ENCODE measurements at regions not wholly inside any gene's neighbourhood (a gene's known extent, or its start where the extent isn't known, plus 50 kb on each side); places are given as distances from the start of the nearest gene placed in this dataset.

GRCh38 chr17:73813201-73813600 lies 169.0 kb upstream of the SDK2 start:
- no peak for DNase-seq (ENCODE audit: low read depth in 2 of 2)

DNA sequence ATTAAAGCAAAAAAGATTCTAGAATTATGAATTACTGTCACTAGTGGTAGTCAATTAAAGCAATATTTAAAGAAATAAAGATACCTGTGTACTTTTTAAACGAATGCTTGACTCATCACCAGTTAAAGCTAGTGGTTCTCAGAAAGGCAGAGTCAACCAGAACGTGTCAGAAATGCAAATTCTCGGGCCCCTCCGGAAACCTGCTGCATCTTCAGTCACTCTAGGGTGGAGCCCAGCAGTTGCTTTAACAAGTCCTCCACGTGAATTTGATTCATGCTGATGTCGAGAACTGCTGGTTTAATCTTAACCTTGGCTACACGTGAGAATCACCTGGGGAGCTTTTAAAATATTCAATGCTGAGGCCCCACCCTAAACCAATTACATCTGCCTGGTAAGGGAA lies 169.8 kb upstream of the SDK2 start:
- no peak for DNase-seq (ENCODE audit: low read depth in 2 of 2)

DNA sequence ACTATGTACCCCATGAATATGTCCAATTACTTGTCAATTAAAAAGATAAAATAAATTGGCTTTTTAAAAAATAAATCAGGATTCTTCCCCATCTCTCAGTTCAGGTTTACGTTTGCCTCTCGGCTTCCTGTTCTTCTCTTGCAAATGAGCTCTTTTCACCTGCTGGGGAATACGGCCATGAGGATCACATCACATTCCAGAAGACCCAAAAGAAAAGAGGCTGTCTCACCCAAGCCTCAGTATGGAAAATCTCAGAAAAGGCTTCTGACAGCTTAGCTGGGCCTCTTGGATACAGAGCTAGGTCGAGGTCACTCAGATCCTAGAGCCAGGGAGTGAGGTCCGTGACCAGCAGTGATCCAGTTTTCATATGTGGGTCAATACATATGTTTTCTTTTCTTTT lies 171.2 kb upstream of the SDK2 start:
- no peak for DNase-seq (ENCODE audit: low read depth in 2 of 2)

DNA sequence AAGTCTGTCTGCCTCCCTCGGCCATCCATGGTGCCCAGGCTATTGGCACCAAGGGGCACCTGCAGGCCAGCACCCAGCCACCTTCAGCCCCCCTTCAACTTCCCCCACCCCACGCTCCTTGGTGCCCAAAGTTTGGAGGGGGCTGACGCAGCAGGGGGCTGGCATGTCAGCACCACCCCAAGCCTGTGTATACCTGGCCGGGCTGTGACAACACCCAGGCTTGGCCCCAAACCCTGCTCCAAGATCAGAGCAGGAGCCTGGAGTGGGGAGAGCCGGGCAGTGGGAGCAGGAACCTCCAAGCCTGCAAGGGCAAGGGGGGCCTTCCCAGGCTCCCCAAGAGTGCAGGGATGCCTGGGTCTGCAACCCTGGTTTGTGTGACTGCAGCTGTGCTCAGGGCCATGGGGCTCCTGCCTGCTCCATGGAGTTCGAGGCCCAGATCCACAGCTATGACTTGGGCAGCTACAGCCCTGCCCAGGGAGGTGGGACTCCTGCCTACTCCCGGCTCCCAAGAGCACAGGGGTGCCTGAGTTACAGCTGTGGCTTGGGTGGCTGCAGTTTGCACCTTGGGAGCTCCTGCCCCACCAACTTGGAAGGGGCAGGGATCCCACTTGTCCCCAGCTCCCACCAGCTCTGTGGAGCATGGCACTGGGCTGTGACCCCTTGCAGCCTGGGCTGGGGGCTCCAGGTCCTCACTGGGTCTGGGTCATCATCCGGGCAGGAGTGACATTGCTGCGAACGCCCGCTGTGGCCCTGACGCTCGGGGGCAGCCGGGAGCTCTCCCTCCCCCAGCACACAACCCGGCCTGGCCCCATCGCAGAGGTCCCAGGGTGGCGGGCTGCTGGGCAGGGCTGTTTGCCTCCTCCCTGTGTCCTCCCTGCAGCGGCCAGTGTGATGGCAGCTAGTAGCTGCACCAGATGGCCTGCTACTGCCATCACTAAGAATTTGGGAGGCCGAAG lies 175.5 kb upstream of the SDK2 start:
- DNase-seq (ENCODE audit: low read depth in 2 of 2), result no peak

- DNase-seq (ENCODE audit: low read depth in 2 of 2), result no peak
Observed at GRCh38 chr17:73820686-73821448, 176.6 kb upstream of the SDK2 start.

GRCh38 chr17:73821665-73822064 lies 177.4 kb upstream of the SDK2 start:
- no peak for DNase-seq (ENCODE audit: low read depth in 2 of 2)

DNA sequence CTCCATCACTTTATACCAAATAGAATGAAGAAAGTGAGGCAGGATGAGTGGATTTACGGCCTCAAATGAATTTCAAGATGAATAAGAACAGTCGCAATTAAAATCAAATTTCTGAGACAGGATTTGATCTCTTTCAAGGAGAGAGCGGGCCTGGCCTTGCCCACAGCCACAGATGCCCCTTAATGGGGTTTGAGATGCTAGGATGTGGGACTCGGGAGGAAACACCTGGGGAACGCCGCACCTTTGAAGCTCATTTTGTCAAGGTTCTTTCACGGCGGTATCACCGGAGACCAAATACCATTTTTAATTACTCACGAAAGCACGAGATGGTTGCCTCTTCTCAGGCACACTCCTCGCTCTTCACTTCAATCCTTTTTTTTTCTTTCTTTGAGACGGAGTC lies 178.1 kb upstream of the SDK2 start:
- no peak for DNase-seq (ENCODE audit: low read depth in 2 of 2)

DNA sequence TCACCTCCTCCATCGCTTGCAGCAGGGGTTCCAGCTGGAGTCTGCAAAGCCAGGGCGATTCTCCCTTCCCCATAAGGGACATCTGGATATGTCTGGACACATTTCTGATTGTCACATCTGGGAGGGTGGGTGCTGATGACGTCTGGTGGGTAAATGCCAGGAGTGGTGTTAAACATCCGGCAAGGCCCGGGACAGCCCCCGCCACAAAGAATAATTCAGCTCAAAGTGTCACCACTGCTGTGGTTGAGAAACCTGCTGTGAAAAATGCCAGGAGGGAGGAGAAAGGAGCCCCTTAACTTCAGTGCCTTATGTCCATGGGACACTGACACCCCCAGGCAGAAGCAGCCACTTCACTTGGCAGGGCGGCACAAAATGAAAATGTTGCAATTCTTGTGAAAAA lies 179.4 kb upstream of the SDK2 start:
- no peak for DNase-seq (ENCODE audit: low read depth in 2 of 2)

GRCh38 chr17:73824321-73824720 lies 180.1 kb upstream of the SDK2 start:
- no peak for DNase-seq (ENCODE audit: low read depth in 2 of 2)

DNA sequence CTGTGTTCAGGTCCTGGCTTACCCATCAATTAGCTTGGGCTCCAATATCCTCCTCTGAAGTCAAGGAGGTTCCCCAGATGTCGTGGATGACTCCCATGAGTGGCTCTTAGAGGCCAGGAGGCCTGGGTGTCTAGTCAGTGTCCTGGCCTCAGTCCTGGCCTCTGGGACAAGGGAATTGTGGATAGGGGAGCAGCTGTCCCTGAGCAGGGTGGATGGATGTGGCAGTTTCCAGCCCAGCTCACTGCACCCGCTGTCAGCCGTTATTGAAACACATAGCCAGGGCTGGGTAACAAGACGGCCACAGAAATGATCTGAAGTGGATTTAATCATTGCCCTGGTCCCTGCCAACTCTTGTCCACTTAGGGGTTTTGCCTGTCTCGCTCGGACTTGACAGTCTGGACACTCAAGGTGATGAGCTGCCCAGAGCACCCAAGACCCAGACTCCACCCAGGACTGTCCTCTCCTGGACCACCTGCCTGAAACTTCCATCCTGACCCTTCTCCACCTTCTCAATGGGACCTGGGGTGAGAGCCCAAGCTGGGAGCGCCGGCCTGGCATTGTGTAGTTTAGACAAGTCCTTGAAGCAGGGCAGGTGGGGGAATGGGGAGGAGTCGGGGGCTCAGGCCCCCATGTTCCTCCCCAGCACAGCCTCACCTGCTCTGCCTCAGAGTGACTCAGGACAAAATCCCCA lies 182.1 kb upstream of the SDK2 start:
- DNase-seq (ENCODE audit: low read depth in 2 of 2), result no peak

GRCh38 chr17:73826872-73827228 lies 182.6 kb upstream of the SDK2 start:
- DNase-seq (ENCODE audit: low read depth in 2 of 2), result no peak

DNA sequence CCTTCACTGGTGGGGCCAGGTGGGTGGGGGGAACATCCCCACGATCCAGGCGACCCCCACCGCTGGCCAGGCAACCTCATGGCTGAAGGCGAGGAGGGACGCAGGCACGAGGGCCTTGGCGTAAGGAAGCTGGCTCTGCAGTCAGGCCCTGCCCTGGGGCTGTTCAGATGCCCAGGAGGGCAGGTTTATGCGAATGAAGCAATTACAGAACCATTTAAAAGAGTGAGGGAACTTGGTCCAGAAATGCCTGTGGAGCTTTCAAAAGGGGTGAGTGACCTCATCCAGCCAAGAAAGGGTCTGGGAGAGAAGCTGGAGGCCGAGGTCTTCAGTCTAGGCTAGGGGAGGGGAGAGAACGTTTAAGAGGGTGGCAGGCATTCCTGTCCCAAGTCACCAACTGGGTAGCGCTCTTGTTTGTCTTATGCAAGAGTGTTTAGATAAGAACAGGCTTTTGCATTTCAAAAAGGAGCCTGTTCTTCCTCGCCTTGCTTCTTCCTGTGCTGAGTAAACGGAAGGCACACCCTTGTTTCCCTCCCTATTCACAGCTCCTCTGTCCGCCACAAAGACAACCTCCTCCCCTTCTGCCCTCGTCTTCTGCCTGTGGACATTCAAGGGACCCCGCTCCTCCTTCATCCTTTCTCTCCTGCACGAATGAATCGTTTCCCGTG lies 183.5 kb upstream of the SDK2 start:
- no peak for DNase-seq (ENCODE audit: low read depth in 2 of 2)

GRCh38 chr17:73829676-73830280 lies 185.5 kb upstream of the SDK2 start:
- no peak for DNase-seq (ENCODE audit: low read depth in 2 of 2)

DNA sequence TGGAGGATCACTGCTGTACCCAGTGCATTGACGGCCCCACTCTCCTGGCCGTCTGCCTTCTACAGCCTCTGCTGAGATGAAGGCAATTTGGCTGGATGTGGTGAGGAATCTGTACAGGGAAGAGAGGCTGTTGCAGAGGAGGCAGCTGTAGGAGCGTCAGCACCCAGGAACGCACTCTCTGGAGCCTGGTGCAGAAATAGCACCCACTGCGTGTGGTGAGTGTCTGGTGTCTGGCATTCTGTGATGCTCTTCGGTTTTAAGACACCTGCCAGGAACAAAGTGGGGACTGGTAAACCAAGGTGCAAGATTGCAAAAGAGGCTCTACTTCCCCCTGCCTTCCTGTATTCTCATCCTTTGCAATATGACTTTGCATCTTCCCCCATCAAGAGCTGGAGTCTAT lies 187.5 kb upstream of the SDK2 start:
- no peak for DNase-seq (ENCODE audit: low read depth in 2 of 2)

DNA sequence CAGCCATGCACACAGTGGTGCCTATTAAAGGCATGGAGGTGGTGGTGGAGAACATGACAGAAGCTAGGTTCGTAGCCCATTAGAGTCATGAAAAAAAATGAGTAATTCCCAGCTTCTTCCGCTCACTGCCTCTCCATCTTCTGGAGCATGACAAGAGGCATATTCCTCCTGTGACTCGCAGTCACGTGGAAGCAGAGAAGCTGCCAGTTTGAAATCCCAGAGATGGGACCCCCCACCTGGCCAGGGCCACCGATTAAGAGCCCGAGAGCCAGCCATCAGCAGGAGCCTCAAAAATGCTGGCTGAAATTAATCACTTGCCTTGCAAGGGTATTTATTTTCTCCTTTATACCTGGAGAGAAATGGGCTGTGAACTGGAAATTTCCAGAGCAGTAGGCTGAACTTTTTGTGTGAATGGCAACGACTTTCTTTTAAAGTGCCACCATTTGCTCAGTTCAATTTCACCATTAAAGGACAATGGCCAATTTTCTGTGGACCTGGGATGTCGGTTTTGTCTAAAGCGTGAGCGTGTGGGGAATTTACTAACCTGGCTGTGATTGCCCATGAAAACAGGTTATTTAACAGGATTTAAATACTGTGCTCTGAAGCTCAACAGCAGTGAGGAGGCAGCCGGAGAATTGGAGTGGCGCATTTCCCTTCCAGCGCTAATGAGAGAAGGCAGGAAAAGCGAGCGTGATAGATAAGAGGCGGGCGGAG lies 189.7 kb upstream of the SDK2 start:
- DNase-seq (ENCODE audit: low read depth in 2 of 2), result no peak

DNA sequence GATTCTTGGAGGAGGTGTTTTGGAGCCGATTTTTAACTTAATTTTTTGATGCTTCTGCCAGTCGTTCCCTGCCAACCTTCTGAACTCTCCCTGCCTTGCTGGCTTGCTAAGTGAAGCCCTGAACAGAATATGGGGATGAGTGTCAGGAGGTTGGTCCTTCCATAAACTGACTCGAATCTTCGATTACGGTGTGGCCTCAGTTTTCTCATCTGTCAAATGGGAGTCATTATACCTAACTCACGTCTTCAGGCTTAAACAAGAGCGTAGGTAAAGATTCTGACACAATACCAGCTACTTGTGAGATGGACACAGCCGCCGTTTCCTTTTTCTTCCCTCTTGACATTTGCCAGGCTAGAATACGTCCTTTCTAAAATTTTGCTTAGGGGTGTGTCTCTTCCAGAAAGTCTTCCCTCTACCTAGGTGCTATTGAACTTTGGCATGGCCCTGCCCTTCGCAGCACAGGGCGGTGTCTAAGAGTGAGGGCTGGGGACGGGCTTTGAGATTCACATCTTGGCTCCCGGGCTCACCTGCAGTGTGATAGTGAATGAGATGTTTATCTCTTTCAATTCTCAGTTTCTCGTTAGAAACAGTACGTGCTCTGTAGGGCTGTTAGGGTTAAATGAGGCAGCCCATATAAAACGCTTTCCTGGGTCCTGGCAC lies 190.6 kb upstream of the SDK2 start:
- no peak for DNase-seq (ENCODE audit: low read depth in 2 of 2)

- DNase-seq (ENCODE audit: low read depth in 2 of 2), result no peak
Observed at GRCh38 chr17:73835605-73836004, 191.4 kb upstream of the SDK2 start.

DNA sequence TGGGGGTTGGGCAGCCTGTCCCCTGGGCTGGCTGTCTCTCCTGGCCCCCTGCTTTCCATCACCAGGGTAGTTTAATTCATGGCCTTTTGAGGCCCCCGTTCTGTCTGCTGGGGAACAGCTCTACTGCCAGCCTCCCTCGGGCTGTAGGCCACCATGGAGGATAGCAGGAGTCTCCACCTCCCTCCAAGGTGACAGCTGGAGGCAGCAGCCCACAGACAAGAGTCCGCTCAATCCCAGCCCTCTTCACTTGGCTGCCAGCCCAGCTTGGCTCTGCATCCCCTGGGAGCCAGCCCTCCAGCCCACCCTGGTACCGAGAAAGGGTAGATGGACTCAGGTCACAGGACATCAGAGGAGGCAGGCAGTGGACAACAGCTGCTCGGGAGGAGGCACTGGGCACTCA lies 194.6 kb upstream of the SDK2 start:
- DNase-seq (ENCODE audit: low read depth in 2 of 2), result no peak

DNA sequence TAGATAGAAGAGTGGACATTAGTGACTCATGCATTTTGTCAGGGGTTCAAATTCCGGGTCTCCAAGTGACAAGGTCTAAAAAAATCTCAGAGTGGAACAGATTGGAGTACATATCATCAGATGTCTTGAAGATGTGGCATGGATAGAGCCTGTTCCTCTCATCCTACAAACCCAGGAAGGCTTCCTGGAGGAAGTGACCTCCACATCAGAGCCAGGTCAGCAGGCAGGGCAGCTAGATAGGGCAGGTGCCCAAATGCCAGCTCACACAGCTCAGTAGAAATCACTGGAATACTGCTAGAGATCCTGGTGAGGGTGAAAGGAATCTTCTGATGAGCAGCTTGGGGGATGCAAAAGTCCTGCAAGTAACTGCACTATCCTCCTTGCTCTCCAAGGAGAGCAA lies 196.6 kb upstream of the SDK2 start:
- no peak for DNase-seq (ENCODE audit: low read depth in 2 of 2)

- no peak for DNase-seq (ENCODE audit: low read depth in 2 of 2)
Observed at GRCh38 chr17:73841431-73842060, 197.3 kb upstream of the SDK2 start.

All from stimulated activated CD4-positive, alpha-beta T cell treated with anti-CD3 and anti-CD28 coated beads, Interleukin-1b, Interleukin-23, amount 100 ng/mL, for 4 hours (primary cell).